ENCODE measurements at regions not wholly inside any gene's neighbourhood (a gene's known extent, or its start where the extent isn't known, plus 50 kb on each side); places are given as distances from the start of the nearest gene placed in this dataset.
"Not testable (repeated sequence)": the region's sequence is repeated elsewhere in the genome, so short reads cannot be mapped to it uniquely, and the experiment has no call there.

DNA sequence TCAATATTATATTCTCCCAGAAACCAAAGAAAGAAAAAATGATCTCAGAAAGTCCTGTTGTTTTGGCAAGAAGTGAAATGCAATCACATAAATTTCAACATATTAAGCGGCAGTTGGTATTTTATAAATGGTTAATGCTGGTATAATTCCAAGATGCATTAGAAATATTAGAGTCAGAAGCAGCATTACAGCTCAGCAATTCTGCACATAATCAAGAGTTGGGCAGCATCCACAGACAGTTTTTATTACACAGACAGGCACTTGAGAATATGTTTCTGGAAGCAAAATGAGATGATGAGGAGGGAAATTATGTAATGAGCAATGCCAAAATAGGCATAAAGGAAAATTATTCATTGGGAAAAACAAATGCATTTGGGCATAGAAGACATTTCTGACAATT, 148.1 kb downstream of the KCNJ2 start:
- intact Hi-C loops (cut with DNase I) = no loop called here
- no peak for DNase-seq (ENCODE audit: low spot score)

GRCh38 chr17:70318051-70318450, 148.7 kb downstream of the KCNJ2 start:
- intact Hi-C loops (cut with DNase I) = no loop called here
- no peak for DNase-seq (ENCODE audit: low spot score)

- DNase-seq (ENCODE audit: low spot score) = no peak
- intact Hi-C loops (cut with DNase I) = no loop called here
These were observed 150.2 kb downstream of the KCNJ2 start for GRCh38 chr17:70319516-70319915.

DNA sequence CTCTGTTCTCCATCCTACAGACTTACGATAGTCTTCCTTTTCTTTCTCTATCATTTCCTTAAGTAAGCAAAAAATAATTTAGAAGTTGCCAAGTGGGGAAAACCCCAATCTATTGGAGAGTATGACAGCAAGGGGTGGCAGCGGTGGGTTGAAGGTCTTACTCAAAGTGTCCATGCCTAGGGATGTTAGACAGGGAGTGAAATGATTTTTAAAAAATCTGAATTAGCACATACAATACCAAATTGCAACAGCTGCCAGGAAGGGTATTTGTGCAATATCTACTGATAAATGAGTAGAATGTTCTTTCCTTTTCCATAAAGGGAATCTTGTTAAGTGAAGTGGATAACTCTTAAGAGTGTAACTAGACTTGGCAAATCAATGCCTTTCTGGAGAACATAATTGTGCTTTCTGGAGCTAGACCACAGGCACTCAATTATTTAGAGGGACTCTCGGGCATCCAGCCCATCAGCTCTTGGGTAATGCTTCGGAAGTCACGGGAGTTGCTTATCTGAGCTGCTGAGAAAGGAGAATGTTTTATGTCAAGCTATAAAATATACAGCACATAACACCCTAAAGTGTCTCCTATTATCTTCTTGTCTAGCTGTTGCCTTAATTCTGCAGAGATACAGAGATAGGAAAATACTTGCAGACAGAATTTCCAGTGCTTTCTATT, 151.5 kb downstream of the KCNJ2 start:
- intact Hi-C loops (cut with DNase I) = no loop called here
- no peak for DNase-seq (ENCODE audit: low spot score)

- DNase-seq (ENCODE audit: low spot score) = no peak
- intact Hi-C loops (cut with DNase I) = no loop called here
These were observed 152.0 kb downstream of the KCNJ2 start for GRCh38 chr17:70321352-70321751.

GRCh38 chr17:70323269-70323668, 153.9 kb downstream of the KCNJ2 start:
- intact Hi-C loops (cut with DNase I) = no loop called here
- DNase-seq (ENCODE audit: low spot score) = no peak

DNA sequence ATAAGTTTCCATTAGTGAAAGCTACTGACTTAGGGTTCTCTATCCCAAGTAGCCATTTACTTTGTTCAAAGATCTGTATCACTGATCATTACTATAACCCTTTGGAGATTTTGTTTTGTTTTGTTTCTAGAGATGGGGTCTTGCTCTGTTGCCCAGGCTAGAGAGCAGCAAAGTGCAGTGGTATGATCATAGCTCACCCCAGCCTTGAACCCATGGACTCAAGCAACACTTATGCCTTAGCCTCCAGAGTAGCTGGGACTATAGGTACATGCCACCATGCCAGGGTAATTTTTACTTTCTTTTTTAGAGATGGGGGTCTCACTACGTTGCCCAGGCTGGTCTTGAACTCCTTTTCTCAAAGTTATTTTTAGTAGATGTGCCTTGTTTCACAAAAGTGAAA, 154.7 kb downstream of the KCNJ2 start:
- intact Hi-C loops (cut with DNase I) = no loop called here
- DNase-seq (ENCODE audit: low spot score) = no peak

DNA sequence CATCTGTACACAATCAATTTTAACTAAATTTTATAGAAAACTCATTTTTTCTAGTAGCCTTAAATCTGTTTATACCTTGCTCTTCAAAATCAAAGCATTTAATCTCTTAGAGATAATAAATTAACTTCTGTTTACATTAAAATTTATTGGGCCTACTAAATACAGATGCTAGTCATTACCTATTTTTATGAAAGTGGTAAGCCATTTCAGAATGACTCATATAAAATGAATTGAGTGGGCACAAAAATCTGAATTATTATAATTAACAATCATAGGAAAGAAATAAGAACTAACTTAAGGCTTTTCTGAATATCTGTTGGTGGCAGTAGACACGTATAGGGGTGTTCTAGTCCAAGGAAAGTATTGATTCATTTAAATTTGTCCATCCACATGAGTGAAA, 157.9 kb downstream of the KCNJ2 start:
- intact Hi-C loops (cut with DNase I) = no loop called here
- no peak for DNase-seq (ENCODE audit: low spot score)

DNA sequence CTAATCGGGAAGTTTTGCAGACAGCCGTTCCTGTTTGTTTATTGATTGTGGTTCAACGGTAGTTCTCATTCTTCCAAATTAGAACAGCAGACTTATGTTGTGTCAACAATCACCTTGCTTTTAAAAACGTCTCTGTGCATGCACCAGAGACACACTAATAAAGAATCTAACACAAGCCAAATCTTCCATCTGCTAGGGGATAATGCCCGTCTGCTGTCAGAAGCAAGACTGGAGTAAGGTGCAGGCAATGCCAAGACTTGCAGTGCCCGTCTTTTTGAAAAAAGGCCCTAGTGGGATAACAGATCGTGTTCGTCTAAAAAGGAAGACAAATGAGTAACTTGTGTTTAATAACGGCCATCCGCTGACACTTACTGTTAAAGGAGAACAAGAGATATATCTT, 158.4 kb downstream of the KCNJ2 start:
- intact Hi-C loops (cut with DNase I) = no loop called here
- DNase-seq (ENCODE audit: low spot score) = no peak

DNA sequence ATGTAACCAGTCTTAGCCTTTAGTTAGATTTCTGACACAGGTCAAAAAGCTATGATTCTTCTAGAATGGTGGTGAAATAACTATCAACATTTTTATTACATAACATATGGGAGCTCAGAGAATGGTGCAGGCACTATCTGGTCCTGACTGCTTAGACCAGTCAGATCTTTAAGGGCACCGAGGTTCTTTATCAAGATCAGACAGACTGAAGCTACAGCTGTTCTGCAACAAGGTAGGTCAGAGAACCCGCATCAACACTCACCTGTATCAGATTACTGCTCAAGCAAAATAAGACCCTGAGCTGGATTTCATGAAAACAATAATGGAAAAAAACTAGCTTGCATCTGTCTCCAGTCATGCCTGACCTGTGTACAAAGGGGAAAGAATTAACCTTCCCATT, 160.4 kb downstream of the KCNJ2 start:
- intact Hi-C loops (cut with DNase I) = no loop called here
- no peak for DNase-seq (ENCODE audit: low spot score)

DNA sequence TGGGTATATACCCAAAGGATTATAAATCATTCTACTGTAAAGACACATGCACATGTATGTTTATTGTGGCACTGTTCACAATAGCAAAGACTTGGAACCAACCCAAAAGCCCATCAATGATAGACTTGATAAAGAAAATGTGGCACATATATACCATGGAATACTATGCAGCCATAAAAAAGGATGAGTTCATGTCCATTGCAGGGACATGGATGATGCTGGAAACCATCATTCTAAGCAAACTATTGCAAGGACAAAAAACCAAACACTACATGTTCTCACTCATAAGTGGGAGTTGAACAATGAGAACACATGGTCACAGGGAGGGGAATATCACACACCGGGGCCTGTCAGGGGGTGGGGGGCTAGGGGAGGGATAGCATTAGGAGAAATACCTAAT, 161.7 kb downstream of the KCNJ2 start:
- intact Hi-C loops (cut with DNase I) = not testable (repeated sequence)

GRCh38 chr17:70332356-70333210, 163.3 kb downstream of the KCNJ2 start:
- DNase-seq (ENCODE audit: low spot score) = no peak
- intact Hi-C loops (cut with DNase I) = no loop called here

More for the DNA sequence above, 161.7 kb downstream of the KCNJ2 start:
- not testable (repeated sequence) for DNase-seq (ENCODE audit: low spot score)

DNA sequence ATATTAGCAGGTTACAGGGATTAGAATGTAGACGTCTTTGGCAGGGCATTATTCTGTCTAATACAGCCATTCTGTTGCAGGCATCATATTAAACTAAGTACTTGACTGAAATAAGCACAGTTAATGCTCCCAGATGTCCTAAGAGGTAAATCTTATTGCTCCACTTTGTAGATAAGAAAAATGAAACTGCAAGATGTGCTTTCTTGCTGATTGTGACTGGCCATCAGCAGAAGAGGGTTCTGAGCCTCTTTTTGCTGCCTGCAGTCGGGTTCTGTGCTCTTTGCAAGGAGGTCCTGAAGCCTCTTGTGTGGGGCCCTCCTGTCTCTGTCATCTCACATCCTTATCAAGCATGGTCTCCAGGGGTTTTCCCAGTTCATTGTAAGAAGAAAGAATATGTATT, 167.1 kb downstream of the KCNJ2 start:
- intact Hi-C loops (cut with DNase I) = no loop called here
- no peak for DNase-seq (ENCODE audit: low spot score)

DNA sequence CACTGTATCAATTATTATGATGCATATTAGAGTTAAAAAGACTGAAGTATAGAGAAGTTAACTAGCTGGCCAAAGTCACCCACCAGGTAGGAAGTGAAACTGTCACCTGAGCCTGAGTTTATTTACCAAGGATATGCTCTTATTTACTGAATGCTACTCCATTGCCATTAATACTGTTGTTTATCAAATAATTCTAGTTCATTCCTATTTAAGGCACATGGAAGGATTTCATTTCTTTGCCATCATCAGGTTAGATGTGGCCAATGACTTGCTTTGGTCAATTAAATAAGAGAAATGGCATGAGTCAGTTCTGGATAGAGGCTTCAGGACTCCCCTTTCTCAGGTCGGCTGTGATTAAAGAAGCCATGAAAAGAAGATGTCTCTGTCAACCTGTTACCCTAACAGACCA, 169.6 kb downstream of the KCNJ2 start:
- intact Hi-C loops (cut with DNase I) = no loop called here
- no peak for DNase-seq (ENCODE audit: low spot score)

DNA sequence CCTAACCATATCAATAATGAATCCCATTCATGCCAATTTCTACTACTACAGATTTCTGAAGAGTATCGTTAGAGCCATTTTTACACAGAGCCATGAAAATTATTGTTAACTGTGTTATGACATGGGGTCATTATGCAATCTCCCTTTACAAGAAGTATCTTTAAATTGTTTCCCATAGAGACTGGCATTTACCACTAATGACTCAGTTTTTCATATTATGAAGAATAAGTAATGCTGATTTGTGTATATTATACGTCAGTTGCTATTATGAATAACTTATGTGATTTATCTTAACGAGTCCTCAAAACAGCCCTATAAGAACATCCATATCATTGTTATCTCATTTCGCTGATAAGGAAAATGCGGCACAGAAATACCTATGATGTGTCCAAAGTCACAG, 173.8 kb downstream of the KCNJ2 start:
- no peak for DNase-seq (ENCODE audit: low spot score)
- intact Hi-C loops (cut with DNase I) = no loop called here

DNA sequence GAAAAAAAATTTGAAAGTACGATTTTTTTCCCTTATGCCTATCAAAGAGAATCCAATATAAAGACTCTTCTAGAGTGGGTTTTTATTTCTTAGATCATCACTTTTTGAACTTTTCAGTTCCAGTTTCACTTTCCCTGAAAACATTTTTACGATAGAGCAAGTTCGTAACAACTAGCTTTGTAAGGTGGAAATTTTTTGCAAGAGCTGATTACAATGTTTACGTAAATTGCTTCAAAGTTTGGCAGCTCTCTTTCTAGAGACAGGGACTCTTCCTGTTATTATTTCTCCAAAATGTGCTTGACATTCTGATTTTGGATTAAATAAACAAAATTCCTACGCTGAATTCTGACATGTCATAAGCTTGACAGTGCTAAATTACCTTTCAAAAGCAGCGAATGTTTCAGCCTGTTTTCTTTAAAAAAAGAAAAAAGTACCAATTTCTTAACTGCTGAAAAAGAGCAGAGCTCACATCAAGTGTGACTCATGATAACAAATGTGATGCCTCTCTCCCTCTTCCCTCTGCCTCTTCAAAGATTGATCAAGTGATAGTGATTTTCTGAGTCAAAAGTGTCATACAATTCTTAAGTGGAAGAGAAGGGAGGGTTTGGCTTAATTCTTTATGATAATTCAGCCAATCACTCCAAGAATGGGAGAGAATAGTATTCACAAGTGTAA, 175.2 kb downstream of the KCNJ2 start:
- DNase-seq (ENCODE audit: low spot score) = no peak
- intact Hi-C loops (cut with DNase I) = no loop called here

GRCh38 chr17:70345061-70345460, 175.7 kb downstream of the KCNJ2 start:
- intact Hi-C loops (cut with DNase I) = no loop called here
- DNase-seq (ENCODE audit: low spot score) = no peak

GRCh38 chr17:70352834-70353233, 183.5 kb downstream of the KCNJ2 start:
- intact Hi-C loops (cut with DNase I) = no loop called here
- DNase-seq (ENCODE audit: low spot score) = no peak

DNA sequence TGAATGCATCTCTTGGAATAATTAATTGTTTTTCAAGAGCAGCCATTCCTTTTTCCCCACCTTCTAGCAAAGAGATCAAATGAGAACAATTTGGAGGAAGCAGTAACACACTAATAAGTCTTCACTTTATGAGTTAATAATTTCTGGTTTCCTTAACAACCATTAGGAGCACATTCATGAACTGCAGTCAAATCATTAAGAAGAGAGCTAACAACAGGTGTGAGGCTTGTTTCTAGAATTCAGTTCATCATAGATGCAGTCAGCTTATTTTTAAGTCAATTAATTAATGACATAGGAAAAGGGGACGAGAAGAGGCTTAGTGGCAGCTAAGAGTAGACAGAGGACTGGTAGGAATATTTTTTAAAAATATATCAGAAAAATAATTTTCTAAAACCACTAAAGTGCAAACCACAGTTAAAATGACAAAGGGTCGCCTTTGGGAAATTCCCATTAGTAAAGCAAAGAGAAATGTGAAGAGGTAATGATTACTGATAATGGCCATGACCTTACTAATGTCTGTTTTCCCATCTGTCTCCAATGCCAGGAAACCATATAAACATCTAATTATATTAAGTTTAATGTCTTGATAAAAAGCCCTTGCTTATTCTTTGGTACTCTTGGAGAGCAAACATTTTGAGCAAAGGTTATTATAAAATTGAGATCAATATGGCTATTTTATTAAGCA, 184.2 kb downstream of the KCNJ2 start:
- intact Hi-C loops (cut with DNase I) = no loop called here
- DNase-seq (ENCODE audit: low spot score) = no peak

GRCh38 chr17:70355185-70355584, 185.9 kb downstream of the KCNJ2 start:
- DNase-seq (ENCODE audit: low spot score) = no peak
- intact Hi-C loops (cut with DNase I) = no loop called here

Measured in posterior vena cava (tissue), 2 donors.